Erythroblast (primary cell): ENCODE measurements at regions not wholly inside any gene's neighbourhood (a gene's known extent, or its start where the extent isn't known, plus 50 kb on each side); places are given as distances from the start of the nearest gene placed in this dataset.

Experiments used
- GATA1 ChIP-seq: IDR thresholded peaks from 2 replicates; pipeline ENCODE4 v1.6.1; 2011; ENCODE audit warnings: low read depth, mild to moderate bottlenecking, control low read depth, low read length, moderate library complexity
- POLR2A ChIP-seq: IDR thresholded peaks from 2 replicates; pipeline ENCODE4 v1.6.1; 2011; ENCODE audit warnings: mild to moderate bottlenecking, low read length

DNA sequence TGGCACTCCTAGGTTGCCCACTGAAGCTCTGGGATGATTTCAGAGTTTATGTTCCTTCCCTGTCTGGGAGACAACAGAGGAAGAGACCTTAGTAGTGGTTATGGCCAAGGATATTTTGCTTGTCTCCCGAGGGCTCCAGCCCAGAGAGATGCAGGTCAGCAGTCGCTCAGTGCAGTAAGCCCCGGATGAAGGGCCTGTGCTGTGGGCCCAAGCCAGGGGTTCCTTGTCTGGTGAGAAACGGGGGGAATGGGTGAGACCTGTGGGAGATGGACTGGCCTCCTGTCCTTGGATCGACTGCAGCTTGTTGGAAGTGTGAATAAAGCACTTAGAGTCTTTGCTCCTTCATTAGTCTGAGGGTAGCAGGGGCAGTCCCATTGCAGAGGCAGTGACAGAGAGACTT is 260.7 kb upstream of the RIOK2 start:
- TF ChIP-seq POLR2A (no peak), GATA1 (no peak)
